HEK293 (cell line): ENCODE measurements at regions not wholly inside any gene's neighbourhood (a gene's known extent, or its start where the extent isn't known, plus 50 kb on each side); places are given as distances from the start of the nearest gene placed in this dataset.

Experiments
- CTCF ChIA-PET: fragments of 350-600 bp; formaldehyde crosslinking; extraction: SDS; loops from one replicate; lab custom pipeline; 2021; ENCODE audit warnings: antibody characterized with exemption; lab: Yijun Ruan, JAX
- POLR2A ChIA-PET: fragments of 300-600 bp; formaldehyde crosslinking; extraction: SDS; loops from one replicate; lab custom pipeline; 2020; ENCODE audit warnings: antibody characterized with exemption, inconsistent platforms; lab: Yijun Ruan, JAX
- H3K27ac ChIP-seq: fragments of 200-500 bp; sonication (Bioruptor generic); 2 replicates; pipeline ENCODE4 v1.5.1; 2014; ENCODE audit warnings: low read depth, low read length, control low read depth, inconsistent platforms; ENCODE audit errors: extremely low read depth
- H3K36me3 ChIP-seq, 2 experiments: fragments of 200-500 bp in 1 of 2; sonication (Bioruptor generic) in 1 of 2; 1 replicate in 1 of 2; 2 replicates in 1 of 2; pipeline ENCODE4 v1.5.1; 2014 to 2017; ENCODE audit warnings: inconsistent platforms in 2 of 2, low read length in 2 of 2; ENCODE audit not compliant: control insufficient read depth in 2 of 2, insufficient read depth in 1 of 2
- H3K4me1 ChIP-seq: fragments of 200-500 bp; sonication (Bioruptor generic); 2 replicates; pipeline ENCODE4 v1.5.1; 2014; ENCODE audit warnings: mild to moderate bottlenecking, low read length, inconsistent platforms; ENCODE audit not compliant: control insufficient read depth, insufficient read depth
- H3K4me3 ChIP-seq: 2 replicates; pipeline ENCODE4 v1.5.1; 2011; ENCODE audit warnings: low read depth, mild to moderate bottlenecking, control low read depth, low read length, moderate library complexity
- H3K9me3 ChIP-seq: fragments of 200-500 bp; sonication (Bioruptor generic); 2 replicates; pipeline ENCODE4 v1.5.1; 2014; ENCODE audit warnings: low read depth, low read length, inconsistent platforms; ENCODE audit not compliant: control insufficient read depth, insufficient read depth
- FEZF1 ChIP-seq: fragments of 450-650 bp; formaldehyde crosslinking; IDR thresholded peaks from 2 replicates; pipeline ENCODE4 v1.5.1; 2016; ENCODE audit warnings: missing biosample characterization, missing genetic modification characterization
- KLF16 ChIP-seq: fragments of 450-650 bp; formaldehyde crosslinking; IDR thresholded peaks from 2 replicates; pipeline ENCODE4 v1.5.1; 2017; ENCODE audit warnings: missing biosample characterization, missing genetic modification characterization
- OSR2 ChIP-seq: fragments of 450-650 bp; formaldehyde crosslinking; IDR thresholded peaks from 2 replicates; pipeline ENCODE4 v1.5.1; 2016; ENCODE audit warnings: missing biosample characterization, missing genetic modification characterization
- PRDM6 ChIP-seq: fragments of 450-650 bp; formaldehyde crosslinking; IDR thresholded peaks from 2 replicates; pipeline ENCODE4 v1.5.1; 2017; ENCODE audit warnings: missing biosample characterization, missing genetic modification characterization
- SP7 ChIP-seq: fragments of 450-650 bp; formaldehyde crosslinking; IDR thresholded peaks from 2 replicates; pipeline ENCODE4 v1.5.1; 2016; ENCODE audit warnings: missing biosample characterization, missing genetic modification characterization
- ZBTB11 ChIP-seq: fragments of 450-650 bp; formaldehyde crosslinking; conservative IDR thresholded peaks from 2 replicates; pipeline ENCODE4 v1.5.1; 2016; ENCODE audit warnings: low read depth, missing biosample characterization, missing genetic modification characterization
- ZBTB17 ChIP-seq: fragments of 450-650 bp; formaldehyde crosslinking; IDR thresholded peaks from 2 replicates; pipeline ENCODE4 v1.5.1; 2016; ENCODE audit warnings: missing biosample characterization, missing genetic modification characterization
- ZBTB44 ChIP-seq: fragments of 450-650 bp; IDR thresholded peaks from 2 replicates; pipeline ENCODE4 v1.5.1; 2018; ENCODE audit warnings: missing biosample characterization, mild to moderate bottlenecking, missing genetic modification characterization
- ZBTB6 ChIP-seq: fragments of 450-650 bp; formaldehyde crosslinking; IDR thresholded peaks from 2 replicates; pipeline ENCODE4 v1.5.1; 2017; ENCODE audit warnings: missing biosample characterization, missing genetic modification characterization
- ZNF202 ChIP-seq: fragments of 450-650 bp; formaldehyde crosslinking; IDR thresholded peaks from 2 replicates; pipeline ENCODE4 v1.5.1; 2016; ENCODE audit warnings: missing biosample characterization, missing genetic modification characterization, borderline replicate concordance
- ZNF223 ChIP-seq: fragments of 450-650 bp; formaldehyde crosslinking; IDR thresholded peaks from 2 replicates; pipeline ENCODE4 v1.5.1; 2016; ENCODE audit warnings: missing biosample characterization, missing genetic modification characterization
- ZNF24 ChIP-seq: fragments of 450-650 bp; formaldehyde crosslinking; IDR thresholded peaks from 2 replicates; pipeline ENCODE4 v1.5.1; 2016; ENCODE audit warnings: missing biosample characterization, missing genetic modification characterization
- ZNF280D ChIP-seq: fragments of 450-650 bp; formaldehyde crosslinking; IDR thresholded peaks from 2 replicates; pipeline ENCODE4 v1.5.1; 2016; ENCODE audit warnings: missing biosample characterization, missing genetic modification characterization
- ZNF398 ChIP-seq: fragments of 450-650 bp; formaldehyde crosslinking; IDR thresholded peaks from 2 replicates; pipeline ENCODE4 v1.5.1; 2017; ENCODE audit warnings: missing biosample characterization, missing genetic modification characterization
- ZNF488 ChIP-seq: fragments of 450-650 bp; formaldehyde crosslinking; IDR thresholded peaks from 2 replicates; pipeline ENCODE4 v1.5.1; 2016; ENCODE audit warnings: missing biosample characterization, missing genetic modification characterization
- ZNF544 ChIP-seq: fragments of 450-650 bp; formaldehyde crosslinking; IDR thresholded peaks from 2 replicates; pipeline ENCODE4 v1.5.0; 2017; ENCODE audit warnings: missing biosample characterization, missing genetic modification characterization
- ZNF571 ChIP-seq: fragments of 450-650 bp; formaldehyde crosslinking; IDR thresholded peaks from 2 replicates; pipeline ENCODE4 v1.5.0; 2017; ENCODE audit warnings: missing biosample characterization, missing genetic modification characterization
- ZNF596 ChIP-seq: fragments of 450-650 bp; IDR thresholded peaks from 2 replicates; pipeline ENCODE4 v1.5.0; 2018; ENCODE audit warnings: missing biosample characterization, mild to moderate bottlenecking, missing genetic modification characterization, moderate library complexity
- ZNF76 ChIP-seq: fragments of 450-650 bp; formaldehyde crosslinking; IDR thresholded peaks from 2 replicates; pipeline ENCODE4; 2016; ENCODE audit warnings: low read depth, missing biosample characterization, missing genetic modification characterization, borderline replicate concordance
- ZNF830 ChIP-seq: fragments of 450-650 bp; IDR thresholded peaks from 2 replicates; pipeline ENCODE4 v1.5.0; 2018; ENCODE audit warnings: missing biosample characterization, missing genetic modification characterization, low read depth, mild to moderate bottlenecking, moderate library complexity
- ZSCAN4 ChIP-seq: fragments of 450-650 bp; formaldehyde crosslinking; IDR thresholded peaks from 2 replicates; pipeline ENCODE4 v1.5.1; 2017; ENCODE audit warnings: missing biosample characterization, missing genetic modification characterization

GRCh38 chr17:70773258-70773657 is 603.9 kb downstream of the KCNJ2 start:
- H3K36me3 ChIP-seq: no peaks in the 10 kb centered on the region
- CTCF ChIA-PET: interaction anchor here (1.9 kb wide), 1 partner anchor 12 kb away, joined by 8 read pairs; no protein-coding TSS in a partner anchor
- POLR2A ChIA-PET: no interaction called here
- no peaks in the 10 kb centered on the region for H3K4me1 ChIP-seq
- H3K9me3 ChIP-seq: no peaks in the 10 kb centered on the region
- no peak overlapping the region for H3K4me3 ChIP-seq
- no peak overlapping the region for H3K27ac ChIP-seq
- no peak for TF ChIP-seq ZNF223 (tag by site-specific recombination)
- TF ChIP-seq ZBTB11 (tag by site-specific recombination): no peak
- TF ChIP-seq ZNF24 (tag by site-specific recombination): no peak
- no peak for TF ChIP-seq ZNF544 (tag by site-specific recombination)
- no peak for TF ChIP-seq ZNF76 (tag by site-specific recombination)
- peak; percentile 88 for TF ChIP-seq ZBTB44 (tag by site-specific recombination)
- TF ChIP-seq ZNF280D (tag by site-specific recombination): no peak
- peak; percentile 57; the same call in 1 of the 2 replicates for TF ChIP-seq OSR2 (tag by site-specific recombination)
- TF ChIP-seq ZBTB6 (tag by site-specific recombination): peak; percentile 83
- TF ChIP-seq ZNF398 (tag by site-specific recombination): no peak
- TF ChIP-seq ZBTB17 (tag by site-specific recombination): no peak
- no peak for TF ChIP-seq ZNF571 (tag by site-specific recombination)
- TF ChIP-seq FEZF1 (tag by site-specific recombination): 0 out of 2 replicates have a peak, but pooled peaks have one; percentile 18
- TF ChIP-seq ZNF830: no peak
- TF ChIP-seq ZSCAN4: no peak
- TF ChIP-seq ZNF202: no peak
- TF ChIP-seq ZNF596: no peak
- TF ChIP-seq SP7 (tag by site-specific recombination): peak; percentile 32; the same call in 1 of the 2 replicates
- TF ChIP-seq KLF16: no peak
- TF ChIP-seq ZNF488 (tag by site-specific recombination): no peak
- peak; percentile 82 for TF ChIP-seq PRDM6 (tag by site-specific recombination)
